OCI-LY1 (cell line): ENCODE measurements at regions not wholly inside any gene's neighbourhood (a gene's known extent, or its start where the extent isn't known, plus 50 kb on each side); places are given as distances from the start of the nearest gene placed in this dataset.

Experiments
- H2AFZ ChIP-seq: fragments of 200-600 bp; sonication (generic), shearing (Covaris generic); 2 replicates; pipeline ENCODE4 v1.6.0; 2014; ENCODE audit warnings: antibody characterized with exemption, mild to moderate bottlenecking, low read length
- H3F3A ChIP-seq: fragments of 200-600 bp; sonication (generic), shearing (Covaris generic); 2 replicates; pipeline ENCODE4 v1.6.0; 2014; ENCODE audit warnings: mild to moderate bottlenecking, antibody characterized with exemption, low read length, moderate library complexity; ENCODE audit not compliant: insufficient read depth
- H3K27ac ChIP-seq: fragments of 200-600 bp; sonication (generic); 2 replicates; pipeline ENCODE4 v1.5.1; 2014; ENCODE audit warnings: low read length, mixed run types, mild to moderate bottlenecking, low read depth; ENCODE audit not compliant: poor library complexity, severe bottlenecking
- H3K27me3 ChIP-seq: fragments of 200-600 bp; sonication (generic); 2 replicates; pipeline ENCODE4 v1.6.0; 2014; ENCODE audit warnings: antibody characterized with exemption, mild to moderate bottlenecking, low read length, moderate library complexity; ENCODE audit not compliant: insufficient read depth
- H3K36me3 ChIP-seq: fragments of 200-600 bp; sonication (generic); 2 replicates; pipeline ENCODE4 v1.6.1; 2014; ENCODE audit warnings: mild to moderate bottlenecking, antibody characterized with exemption, low read length, moderate library complexity, mixed read lengths; ENCODE audit not compliant: insufficient read depth
- H3K4me1 ChIP-seq: fragments of 200-600 bp; sonication (generic); 2 replicates; pipeline ENCODE4 v1.5.1; 2014; ENCODE audit warnings: mild to moderate bottlenecking, low read length, moderate library complexity; ENCODE audit not compliant: insufficient read depth, severe bottlenecking
- H3K4me2 ChIP-seq: fragments of 200-600 bp; sonication (generic), shearing (Covaris generic); 2 replicates; pipeline ENCODE4 v1.6.1; 2014; ENCODE audit warnings: low read length
- H3K4me3 ChIP-seq: fragments of 200-600 bp; sonication (generic); 2 replicates; pipeline ENCODE4 v1.5.1; 2014; ENCODE audit warnings: low read length, low read depth, mild to moderate bottlenecking, mixed read lengths; ENCODE audit not compliant: poor library complexity, severe bottlenecking
- H3K79me2 ChIP-seq: fragments of 200-600 bp; shearing (Covaris generic); 2 replicates; pipeline ENCODE4 v1.6.1; 2016; ENCODE audit warnings: mixed run types, low read length, mixed read lengths; ENCODE audit not compliant: insufficient read depth
- H3K9ac ChIP-seq: fragments of 200-600 bp; sonication (generic), shearing (Covaris generic); 2 replicates; pipeline ENCODE4 v1.6.1; 2014; ENCODE audit warnings: mild to moderate bottlenecking, low read length, mixed read lengths
- H3K9me2 ChIP-seq: fragments of 200-600 bp; sonication (generic), shearing (Covaris generic); 2 replicates; pipeline ENCODE4 v1.6.1; 2014; ENCODE audit warnings: low read depth, mild to moderate bottlenecking, low read length, mixed read lengths
- H3K9me3 ChIP-seq: fragments of 200-600 bp; shearing (Covaris generic); 2 replicates; pipeline ENCODE4 v1.6.1; 2014; ENCODE audit warnings: low read length, mixed read lengths
- H4K20me1 ChIP-seq: fragments of 200-600 bp; sonication (generic), shearing (Covaris generic); 2 replicates; pipeline ENCODE4 v1.6.0; 2016; ENCODE audit warnings: mild to moderate bottlenecking, low read length; ENCODE audit not compliant: insufficient read depth
- CTCF ChIP-seq: fragments of 200-600 bp; sonication (generic), shearing (Covaris generic); IDR thresholded peaks from 2 replicates; pipeline ENCODE4 v1.5.1; 2017; ENCODE audit warnings: mild to moderate bottlenecking, antibody characterized with exemption, low read length, moderate library complexity, mixed read lengths
- EZH2 ChIP-seq: fragments of 200-600 bp; sonication (generic), shearing (Covaris generic); IDR thresholded peaks from 2 replicates; pipeline ENCODE4 v1.8.0; 2017; ENCODE audit warnings: borderline replicate concordance, mixed run types, mild to moderate bottlenecking, antibody characterized with exemption, low read length, moderate library complexity, mixed read lengths

DNA sequence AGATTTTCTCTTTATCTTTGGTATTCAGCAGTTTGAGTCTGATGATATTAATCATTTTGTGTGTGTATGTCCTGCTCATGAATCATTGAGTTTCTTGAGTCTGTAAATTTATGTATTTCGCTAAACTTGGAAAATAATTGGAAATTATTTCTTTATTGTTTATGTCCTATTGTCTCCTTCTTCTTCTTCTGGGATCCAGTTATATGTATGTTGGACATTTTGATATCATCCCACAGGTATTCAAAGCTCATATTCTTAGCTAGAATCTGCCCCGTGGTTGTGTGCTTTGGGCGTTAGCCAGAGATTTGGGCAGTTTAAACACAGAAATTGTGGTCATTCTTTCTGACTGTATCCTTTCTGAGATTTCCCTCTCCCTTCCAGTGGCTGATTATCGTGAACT is 243.0 kb upstream of the SPRED2 start:
- no peaks in the 10 kb centered on the region for H3K36me3 ChIP-seq
- no peaks in the 10 kb centered on the region for H3F3A ChIP-seq
- H3K9me2 ChIP-seq, result no peaks in the 10 kb centered on the region
- no peaks in the 10 kb centered on the region for H3K79me2 ChIP-seq
- no peaks in the 10 kb centered on the region for H3K9me3 ChIP-seq
- H3K4me2 ChIP-seq, result no peak overlapping the region
- TF ChIP-seq CTCF (no peak), EZH2 (no peak)
- no peaks in the 10 kb centered on the region for H4K20me1 ChIP-seq
- H3K4me3 ChIP-seq, result no peak overlapping the region
- H3K9ac ChIP-seq, result no peak overlapping the region
- H3K4me1 ChIP-seq, result no peaks in the 10 kb centered on the region
- no peaks in the 10 kb centered on the region for H3K27me3 ChIP-seq
- no peak overlapping the region for H2AFZ ChIP-seq
- no peak overlapping the region for H3K27ac ChIP-seq

GRCh38 chr2:65671670-65672242 is 239.4 kb upstream of the SPRED2 start:
- H3K9me2 ChIP-seq, result no peaks in the 10 kb centered on the region
- no peaks in the 10 kb centered on the region for H3K36me3 ChIP-seq
- H3K27ac ChIP-seq, result no peak overlapping the region
- H3K4me3 ChIP-seq, result no peak overlapping the region
- no peaks in the 10 kb centered on the region for H3K4me1 ChIP-seq
- no peaks in the 10 kb centered on the region for H3K27me3 ChIP-seq
- TF ChIP-seq CTCF, result peak; percentile 33
- TF ChIP-seq EZH2, result no peak
- H3F3A ChIP-seq, result no peaks in the 10 kb centered on the region
- H3K9me3 ChIP-seq, result 0 out of 2 replicates have a peak, but pooled peaks cover 3% of the 10 kb centered on the region
- H4K20me1 ChIP-seq, result no peaks in the 10 kb centered on the region
- no peak overlapping the region for H2AFZ ChIP-seq
- no peak overlapping the region for H3K9ac ChIP-seq
- no peak overlapping the region for H3K4me2 ChIP-seq
- no peaks in the 10 kb centered on the region for H3K79me2 ChIP-seq

DNA sequence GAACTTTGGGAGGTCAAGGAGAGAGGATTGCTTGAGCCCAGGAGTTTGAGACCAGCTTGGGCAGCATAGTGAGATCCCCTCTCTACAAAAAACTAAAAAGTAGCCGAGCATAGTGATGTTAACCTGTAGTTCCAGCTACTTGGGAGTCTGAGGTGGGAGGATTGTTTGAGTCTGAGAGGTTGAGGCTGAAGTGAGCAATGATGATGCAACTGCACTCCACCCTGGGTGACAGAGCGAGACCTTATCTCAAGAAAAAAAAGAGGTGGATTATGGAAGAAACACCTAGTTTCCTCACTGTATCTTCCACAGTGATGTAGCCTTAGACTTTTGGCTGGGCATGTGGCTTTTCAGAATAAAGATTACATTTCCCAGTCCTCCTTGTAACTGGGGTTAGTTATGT is 237.2 kb upstream of the SPRED2 start:
- H3K27ac ChIP-seq, result no peak overlapping the region
- no peak for TF ChIP-seq CTCF
- H3K4me1 ChIP-seq, result no peaks in the 10 kb centered on the region
- no peak overlapping the region for H3K9ac ChIP-seq
- H3K36me3 ChIP-seq, result no peaks in the 10 kb centered on the region
- no peaks in the 10 kb centered on the region for H4K20me1 ChIP-seq
- no peaks in the 10 kb centered on the region for H3K27me3 ChIP-seq
- no peak overlapping the region for H2AFZ ChIP-seq
- H3K9me2 ChIP-seq, result no peaks in the 10 kb centered on the region
- H3K4me3 ChIP-seq, result no peak overlapping the region
- H3F3A ChIP-seq, result no peaks in the 10 kb centered on the region
- no peak overlapping the region for H3K4me2 ChIP-seq
- H3K9me3 ChIP-seq, result 0 out of 2 replicates have a peak, but pooled peaks cover 3% of the 10 kb centered on the region
- H3K79me2 ChIP-seq, result no peaks in the 10 kb centered on the region
